ENCODE measurements at regions not wholly inside any gene's neighbourhood (a gene's known extent, or its start where the extent isn't known, plus 50 kb on each side); places are given as distances from the start of the nearest gene placed in this dataset.
A peak's percentile ranks its signal among the peaks of the same experiment; 100 is the strongest.

DNA sequence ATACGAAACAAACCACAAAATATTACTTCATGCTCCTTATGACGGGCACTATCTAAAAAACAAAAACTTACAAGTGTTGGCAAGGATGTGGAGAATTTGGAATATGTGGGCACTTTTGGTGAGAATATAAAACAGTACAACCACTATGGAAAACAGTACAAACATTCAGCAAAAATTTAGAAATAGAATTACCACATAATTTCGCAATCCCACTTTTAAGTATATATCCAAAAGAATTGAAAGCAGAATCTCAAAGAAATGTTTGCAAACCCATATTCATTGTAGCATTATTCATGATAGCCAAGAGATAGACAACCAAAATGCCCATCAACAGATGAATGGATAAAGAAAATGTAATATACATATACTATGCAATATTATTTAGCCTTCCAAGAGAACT, 1173.7 kb upstream of the PRR20A start:
- H3K9ac ChIP-seq (replicated peaks in 1 of 4; ENCODE audit: extremely low read depth in 1 of 4, low read depth in 3 of 4, low read length in 3 of 4) = no peak overlapping the region
- no peak overlapping the region for H3K4ac ChIP-seq (replicated peaks; ENCODE audit: insufficient read length, low read depth, low read length)
- no peak overlapping the region for H3K4me2 ChIP-seq (ENCODE audit: insufficient read depth in 1 of 2, low read depth in 2 of 2, low read length in 2 of 2)
- ChIA-PET CTCF (ENCODE audit: partially characterized antibody) (no interaction called here), POLR2A (ENCODE audit: partially characterized antibody) (no interaction called here)
- H3K4me1 ChIP-seq (replicated peaks in 1 of 4; ENCODE audit: control insufficient read depth in 3 of 4, insufficient read depth in 4 of 4, low read length in 3 of 4) = no peaks in the 10 kb centered on the region
- H4K8ac ChIP-seq (ENCODE audit: extremely low read depth, insufficient read depth, low read length) = no peak overlapping the region
- no peak overlapping the region for H4K5ac ChIP-seq (ENCODE audit: insufficient read length, low read depth, low read length)
- H2AK5ac ChIP-seq (ENCODE audit: low read depth, low read length) = no peak overlapping the region
- no peaks in the 10 kb centered on the region for H3K79me2 ChIP-seq (ENCODE audit: control insufficient read depth in 1 of 2, insufficient read depth in 2 of 2, low read length in 2 of 2)
- H2BK12ac ChIP-seq (ENCODE audit: low read depth, low read length) = no peak overlapping the region
- H2BK20ac ChIP-seq (ENCODE audit: low read length) = no peak overlapping the region
- no peaks in the 10 kb centered on the region for H3K9me3 ChIP-seq (ENCODE audit: insufficient read depth in 2 of 2, low read depth in 1 of 2, low read length in 1 of 2)
- TF ChIP-seq HDAC6 (IDR thresholded peaks at IDR 0.05; ENCODE audit: low read depth, low read length) (no peak), EZH2 (IDR thresholded peaks at IDR 0.05; ENCODE audit: low read depth, low read length, severe bottlenecking) (no peak), NANOG (IDR thresholded peaks at IDR 0.05; ENCODE audit: insufficient read depth, low read depth, low read length, poor library complexity, severe bottlenecking) (no peak), CEBPB (IDR thresholded peaks at IDR 0.05; ENCODE audit: low read depth, low read length) (peak; percentile 63; the same call in 1 of the 2 replicates), SIX5 (IDR thresholded peaks at IDR 0.05; ENCODE audit: low read depth, low read length) (no peak)
- TF ChIP-seq, protein P1, sequence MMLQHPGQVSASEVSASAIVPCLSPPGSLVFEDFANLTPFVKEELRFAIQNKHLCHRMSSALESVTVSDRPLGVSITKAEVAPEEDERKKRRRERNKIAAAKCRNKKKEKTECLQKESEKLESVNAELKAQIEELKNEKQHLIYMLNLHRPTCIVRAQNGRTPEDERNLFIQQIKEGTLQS (IDR thresholded peaks at IDR 0.05; ENCODE audit: insufficient read depth, low read depth, low read length) = no peak
- H3K23ac ChIP-seq (ENCODE audit: insufficient read length) = no peak overlapping the region
- no peak overlapping the region for H2BK15ac ChIP-seq (ENCODE audit: low read length)
- H3K27me3 ChIP-seq (replicated peaks in 1 of 4; ENCODE audit: control insufficient read depth in 3 of 4, extremely low read depth in 1 of 4, insufficient read depth in 3 of 4, low read length in 3 of 4) = no peaks in the 10 kb centered on the region
- DNase-seq (ENCODE audit: low read depth in 1 of 2, low spot score in 2 of 2) (no peak), FAIRE-seq (no peak)
- H3K14ac ChIP-seq (ENCODE audit: insufficient read length) = no peak overlapping the region
- H3K36me3 ChIP-seq (ENCODE audit: control insufficient read depth in 2 of 4, insufficient read depth in 4 of 4, low read length in 3 of 4) = no peaks in the 10 kb centered on the region
- H3K18ac ChIP-seq (ENCODE audit: extremely low read depth, low read length) = no peak overlapping the region
- H2BK5ac ChIP-seq (ENCODE audit: low read depth, low read length) = no peak overlapping the region
- 96% methylated on average over 3 of the region's 3 CpGs; no CpG with 5 or more reads in 1 of the 2 experiments for WGBS, 2 experiments (ENCODE audit: extremely low coverage in 1 of 2, insufficient coverage in 1 of 2, insufficient read length in 1 of 2, insufficient replicate concordance in 2 of 2, low coverage in 1 of 2, low lambda C conversion rate in 2 of 2, missing lambda C conversion rate in 1 of 2)
- no peak overlapping the region for H3K27ac ChIP-seq (ENCODE audit: low read depth, low read length)
- H2AFZ ChIP-seq (ENCODE audit: low read length) = no peak overlapping the region
- no peak overlapping the region for H2BK120ac ChIP-seq (replicated peaks; ENCODE audit: low read depth, low read length)
- H4K20me1 ChIP-seq (replicated peaks in 1 of 2; ENCODE audit: control insufficient read depth in 1 of 2, insufficient read depth in 2 of 2, low read length in 2 of 2) = no peaks in the 10 kb centered on the region
- no peak overlapping the region for H3K56ac ChIP-seq (replicated peaks; ENCODE audit: insufficient read length, low read depth, low read length)
- H3K79me1 ChIP-seq (ENCODE audit: low read depth, low read length) = no peaks in the 10 kb centered on the region
- no peak overlapping the region for H3K4me3 ChIP-seq (ENCODE audit: extremely low read depth in 1 of 4, insufficient read depth in 2 of 4, low read depth in 3 of 4, low read length in 4 of 4)
- no peaks in the 10 kb centered on the region; the same call in 1 of the 2 replicates for H3K23me2 ChIP-seq (ENCODE audit: low read depth, low read length)
- H4K91ac ChIP-seq (replicated peaks; ENCODE audit: insufficient read length, low read length) = no peak overlapping the region

Data from H1 (cell line).